ENCODE measurements at regions not wholly inside any gene's neighbourhood (a gene's known extent, or its start where the extent isn't known, plus 50 kb on each side); places are given as distances from the start of the nearest gene placed in this dataset.

DNA sequence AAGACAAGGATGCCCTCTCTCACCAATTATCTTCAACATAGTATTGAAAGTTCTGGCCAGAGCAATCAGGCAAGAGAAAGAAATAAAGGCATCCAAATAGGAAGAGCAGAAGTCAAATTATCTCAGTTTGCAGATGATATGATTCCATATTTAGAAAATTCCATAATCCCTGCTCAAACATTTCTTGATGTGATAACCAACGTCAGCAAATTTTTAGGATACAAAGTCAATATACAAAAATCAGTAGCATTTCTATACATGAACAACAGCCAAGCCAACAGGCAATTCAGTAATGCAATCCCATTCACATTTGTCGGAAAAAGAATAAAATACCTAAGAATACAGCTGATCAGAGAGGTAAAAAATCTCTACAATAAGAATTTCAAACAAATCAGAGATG, 969.7 kb upstream of the USP15 start:
- TF ChIP-seq, protein P1, sequence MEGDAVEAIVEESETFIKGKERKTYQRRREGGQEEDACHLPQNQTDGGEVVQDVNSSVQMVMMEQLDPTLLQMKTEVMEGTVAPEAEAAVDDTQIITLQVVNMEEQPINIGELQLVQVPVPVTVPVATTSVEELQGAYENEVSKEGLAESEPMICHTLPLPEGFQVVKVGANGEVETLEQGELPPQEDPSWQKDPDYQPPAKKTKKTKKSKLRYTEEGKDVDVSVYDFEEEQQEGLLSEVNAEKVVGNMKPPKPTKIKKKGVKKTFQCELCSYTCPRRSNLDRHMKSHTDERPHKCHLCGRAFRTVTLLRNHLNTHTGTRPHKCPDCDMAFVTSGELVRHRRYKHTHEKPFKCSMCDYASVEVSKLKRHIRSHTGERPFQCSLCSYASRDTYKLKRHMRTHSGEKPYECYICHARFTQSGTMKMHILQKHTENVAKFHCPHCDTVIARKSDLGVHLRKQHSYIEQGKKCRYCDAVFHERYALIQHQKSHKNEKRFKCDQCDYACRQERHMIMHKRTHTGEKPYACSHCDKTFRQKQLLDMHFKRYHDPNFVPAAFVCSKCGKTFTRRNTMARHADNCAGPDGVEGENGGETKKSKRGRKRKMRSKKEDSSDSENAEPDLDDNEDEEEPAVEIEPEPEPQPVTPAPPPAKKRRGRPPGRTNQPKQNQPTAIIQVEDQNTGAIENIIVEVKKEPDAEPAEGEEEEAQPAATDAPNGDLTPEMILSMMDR (IDR thresholded peaks at IDR 0.05): no peak
- TF ChIP-seq, protein P2, sequence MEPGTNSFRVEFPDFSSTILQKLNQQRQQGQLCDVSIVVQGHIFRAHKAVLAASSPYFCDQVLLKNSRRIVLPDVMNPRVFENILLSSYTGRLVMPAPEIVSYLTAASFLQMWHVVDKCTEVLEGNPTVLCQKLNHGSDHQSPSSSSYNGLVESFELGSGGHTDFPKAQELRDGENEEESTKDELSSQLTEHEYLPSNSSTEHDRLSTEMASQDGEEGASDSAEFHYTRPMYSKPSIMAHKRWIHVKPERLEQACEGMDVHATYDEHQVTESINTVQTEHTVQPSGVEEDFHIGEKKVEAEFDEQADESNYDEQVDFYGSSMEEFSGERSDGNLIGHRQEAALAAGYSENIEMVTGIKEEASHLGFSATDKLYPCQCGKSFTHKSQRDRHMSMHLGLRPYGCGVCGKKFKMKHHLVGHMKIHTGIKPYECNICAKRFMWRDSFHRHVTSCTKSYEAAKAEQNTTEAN (CRISPR knock-in tag; IDR thresholded peaks at IDR 0.05): no peak
- TF ChIP-seq, protein P3, sequence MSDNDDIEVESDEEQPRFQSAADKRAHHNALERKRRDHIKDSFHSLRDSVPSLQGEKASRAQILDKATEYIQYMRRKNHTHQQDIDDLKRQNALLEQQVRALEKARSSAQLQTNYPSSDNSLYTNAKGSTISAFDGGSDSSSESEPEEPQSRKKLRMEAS (CRISPR knock-in tag; IDR thresholded peaks at IDR 0.05): no peak
- TF ChIP-seq CREM (CRISPR knock-in tag; IDR thresholded peaks at IDR 0.05) (no peak), NR1H2 (CRISPR knock-in tag; IDR thresholded peaks at IDR 0.05) (no peak)
